ENCODE measurements at regions not wholly inside any gene's neighbourhood (a gene's known extent, or its start where the extent isn't known, plus 50 kb on each side); places are given as distances from the start of the nearest gene placed in this dataset.
A peak's percentile ranks its signal among the peaks of the same experiment; 100 is the strongest.

GRCh38 chr4:34516524-34516923 is 1727.8 kb downstream of the ARAP2 start:
- no peak for DNase-seq

GRCh38 chr4:34534916-34535315 is 1709.4 kb downstream of the ARAP2 start:
- no peak for DNase-seq

- no peak for DNase-seq
Observed at GRCh38 chr4:34566091-34566490, 1678.2 kb downstream of the ARAP2 start.

GRCh38 chr4:34572026-34572425 is 1672.3 kb downstream of the ARAP2 start:
- DNase-seq = no peak

- no peak for DNase-seq
Observed at GRCh38 chr4:34615315-34615714, 1629.0 kb downstream of the ARAP2 start.

GRCh38 chr4:34619531-34620162 is 1624.7 kb downstream of the ARAP2 start:
- DNase-seq = no peak

GRCh38 chr4:34628471-34628870 is 1615.8 kb downstream of the ARAP2 start:
- no peak for DNase-seq

GRCh38 chr4:34629451-34629850 is 1614.9 kb downstream of the ARAP2 start:
- no peak for DNase-seq

GRCh38 chr4:34633241-34633640 is 1611.1 kb downstream of the ARAP2 start:
- DNase-seq = no peak

GRCh38 chr4:34636623-34637022 is 1607.7 kb downstream of the ARAP2 start:
- no peak for DNase-seq

- DNase-seq = no peak
Observed at GRCh38 chr4:34643476-34643875, 1600.8 kb downstream of the ARAP2 start.

GRCh38 chr4:34644579-34645115 is 1599.7 kb downstream of the ARAP2 start:
- DNase-seq = no peak

- DNase-seq = no peak
Observed at GRCh38 chr4:34649716-34650115, 1594.6 kb downstream of the ARAP2 start.

- no peak for DNase-seq
Observed at GRCh38 chr4:34664051-34664450, 1580.3 kb downstream of the ARAP2 start.

GRCh38 chr4:34676400-34676799 is 1567.9 kb downstream of the ARAP2 start:
- no peak for DNase-seq

- no peak for DNase-seq
Observed at GRCh38 chr4:34678431-34678830, 1565.9 kb downstream of the ARAP2 start.

- no peak for DNase-seq
Observed at GRCh38 chr4:34679228-34679627, 1565.1 kb downstream of the ARAP2 start.

GRCh38 chr4:34709564-34709963 is 1534.8 kb downstream of the ARAP2 start:
- no peak for DNase-seq

GRCh38 chr4:34718576-34719245 is 1525.6 kb downstream of the ARAP2 start:
- DNase-seq = no peak

GRCh38 chr4:34720571-34720970 is 1523.7 kb downstream of the ARAP2 start:
- peak; percentile 21 for DNase-seq

GRCh38 chr4:34721835-34722234 is 1522.5 kb downstream of the ARAP2 start:
- no peak for DNase-seq

- no peak for DNase-seq
Observed at GRCh38 chr4:34723605-34724004, 1520.7 kb downstream of the ARAP2 start.

GRCh38 chr4:34724491-34724890 is 1519.8 kb downstream of the ARAP2 start:
- DNase-seq = no peak

GRCh38 chr4:34731070-34731469 is 1513.2 kb downstream of the ARAP2 start:
- DNase-seq = no peak
